Loucy (cell line): ENCODE measurements at regions not wholly inside any gene's neighbourhood (a gene's known extent, or its start where the extent isn't known, plus 50 kb on each side); places are given as distances from the start of the nearest gene placed in this dataset.

Source experiments
- CTCF ChIP-seq: fragments of 200-600 bp; sonication (generic); conservative IDR thresholded peaks from 2 replicates; pipeline ENCODE4 v1.5.1; 2014; ENCODE audit warnings: mild to moderate bottlenecking, antibody characterized with exemption, low read length
- EZH2phosphoT487 ChIP-seq: fragments of 200-600 bp; IDR thresholded peaks from 2 replicates; pipeline ENCODE4 v1.6.1; 2018; ENCODE audit warnings: antibody characterized with exemption, mild to moderate bottlenecking, moderate library complexity, borderline replicate concordance

GRCh38 chr12:3436461-3437065, 54.4 kb upstream of the PRMT8 start:
- no peak for TF ChIP-seq CTCF
- TF ChIP-seq EZH2phosphoT487, result no peak
